SKM-1 (cell line): ENCODE measurements at regions not wholly inside any gene's neighbourhood (a gene's known extent, or its start where the extent isn't known, plus 50 kb on each side); places are given as distances from the start of the nearest gene placed in this dataset.

Experiments used
- DNase-seq: peaks from one replicate; lab custom pipeline; 2025; ENCODE audit not compliant: unreplicated experiment; lab: John Stamatoyannopoulos, UW

- DNase-seq, result no peak
Observed at GRCh38 chr2:51085420-51086068, 53.6 kb upstream of the NRXN1 start.

GRCh38 chr2:51084750-51085149 lies 52.8 kb upstream of the NRXN1 start:
- DNase-seq, result no peak
